ENCODE measurements at regions not wholly inside any gene's neighbourhood (a gene's known extent, or its start where the extent isn't known, plus 50 kb on each side); places are given as distances from the start of the nearest gene placed in this dataset.
"Not testable (repeated sequence)": the region's sequence is repeated elsewhere in the genome, so short reads cannot be mapped to it uniquely, and the experiment has no call there.

DNA sequence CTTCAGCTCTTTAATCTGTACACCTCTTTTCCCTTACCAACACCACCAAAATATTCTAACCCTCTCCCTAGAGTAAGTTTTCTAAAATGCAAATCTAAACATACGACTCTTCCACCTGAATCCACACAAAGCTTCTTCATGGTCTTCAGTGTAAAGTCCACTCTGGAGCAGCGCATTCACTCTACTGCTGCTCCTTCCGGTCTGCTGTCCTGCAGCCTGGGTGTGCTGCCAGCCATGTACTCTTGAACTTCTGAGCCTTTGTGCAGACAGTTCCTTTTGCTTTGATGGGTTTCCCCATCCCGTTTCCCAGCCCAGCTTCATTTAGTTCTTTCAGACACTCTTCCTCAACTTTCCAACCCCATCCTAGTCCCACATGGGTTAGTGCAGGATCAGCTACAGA, 108.7 kb upstream of the SGK1 start:
- no peak for DNase-seq
- 68 to 90% (median 78%) methylated on average over 4 of the region's 4 CpGs for WGBS, 4 donors
- Histone ChIP-seq H3K27me3 (no peaks in the 10 kb centered on the region), H3K27ac (no peak overlapping the region), H3K4me1 (replicated peaks in 1 of 2) (no peaks in the 10 kb centered on the region), H3K9me3 (replicated peaks in 1 of 3) (no peaks in the 10 kb centered on the region), H3K4me3 (no peak overlapping the region), H3K36me3 (replicated peaks in 1 of 2) (no peaks in the 10 kb centered on the region)
- intact Hi-C loops (cut with DNase I): no loop called here
- TF ChIP-seq, protein P1, sequence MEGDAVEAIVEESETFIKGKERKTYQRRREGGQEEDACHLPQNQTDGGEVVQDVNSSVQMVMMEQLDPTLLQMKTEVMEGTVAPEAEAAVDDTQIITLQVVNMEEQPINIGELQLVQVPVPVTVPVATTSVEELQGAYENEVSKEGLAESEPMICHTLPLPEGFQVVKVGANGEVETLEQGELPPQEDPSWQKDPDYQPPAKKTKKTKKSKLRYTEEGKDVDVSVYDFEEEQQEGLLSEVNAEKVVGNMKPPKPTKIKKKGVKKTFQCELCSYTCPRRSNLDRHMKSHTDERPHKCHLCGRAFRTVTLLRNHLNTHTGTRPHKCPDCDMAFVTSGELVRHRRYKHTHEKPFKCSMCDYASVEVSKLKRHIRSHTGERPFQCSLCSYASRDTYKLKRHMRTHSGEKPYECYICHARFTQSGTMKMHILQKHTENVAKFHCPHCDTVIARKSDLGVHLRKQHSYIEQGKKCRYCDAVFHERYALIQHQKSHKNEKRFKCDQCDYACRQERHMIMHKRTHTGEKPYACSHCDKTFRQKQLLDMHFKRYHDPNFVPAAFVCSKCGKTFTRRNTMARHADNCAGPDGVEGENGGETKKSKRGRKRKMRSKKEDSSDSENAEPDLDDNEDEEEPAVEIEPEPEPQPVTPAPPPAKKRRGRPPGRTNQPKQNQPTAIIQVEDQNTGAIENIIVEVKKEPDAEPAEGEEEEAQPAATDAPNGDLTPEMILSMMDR (IDR thresholded peaks at IDR 0.05): no peak
- no peak for TF ChIP-seq POLR2A (IDR thresholded peaks at IDR 0.05)

DNA sequence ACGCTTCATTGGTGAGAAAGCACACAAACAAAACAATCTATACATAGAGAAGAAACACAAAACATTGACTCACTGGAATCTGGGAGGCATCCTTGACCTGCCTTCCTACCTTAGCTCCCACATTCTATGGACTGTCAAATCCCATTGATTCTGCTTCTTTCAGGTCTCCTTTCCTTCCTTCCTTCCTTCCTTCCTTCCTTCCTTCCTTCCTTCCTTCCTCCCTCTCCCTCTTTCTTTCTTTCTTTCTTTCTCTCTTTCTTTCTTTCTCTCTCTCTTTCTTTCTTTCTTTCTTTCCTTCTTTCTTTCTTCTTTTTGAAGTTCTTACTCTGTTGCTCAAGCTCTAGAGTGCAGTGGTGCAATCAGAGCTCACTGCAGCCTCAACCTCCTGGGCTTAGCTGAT, 108.0 kb upstream of the SGK1 start:
- H3K4me1 ChIP-seq (replicated peaks in 1 of 2); DNase-seq; H3K9me3 ChIP-seq (replicated peaks in 1 of 3); H3K27me3 ChIP-seq; H3K4me3 ChIP-seq; H3K27ac ChIP-seq; H3K36me3 ChIP-seq (replicated peaks in 1 of 2); intact Hi-C loops (cut with DNase I): not testable (repeated sequence)
- 94 to 100% (median 96%) methylated on average over 1 of the region's 1 CpG for WGBS, 4 donors

DNA sequence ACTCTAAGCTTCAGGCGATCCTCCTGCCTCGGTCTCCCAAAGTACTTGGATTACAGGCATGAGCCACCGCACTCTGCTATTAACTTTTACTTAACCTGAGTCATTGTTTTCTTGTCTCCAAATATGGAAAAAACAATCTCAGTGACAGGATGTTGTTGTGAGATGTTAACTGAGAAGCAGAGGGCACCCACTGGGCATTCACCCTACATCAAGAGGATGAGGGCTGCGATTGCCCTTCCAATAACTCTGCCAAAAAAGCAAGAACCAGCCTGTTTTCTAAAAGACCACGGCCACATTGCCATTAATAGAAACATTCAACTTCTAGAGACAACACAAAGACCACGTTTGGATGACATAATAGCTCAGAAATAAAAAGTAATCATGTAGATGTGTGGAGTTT, 107.6 kb upstream of the SGK1 start:
- no peak for DNase-seq
- intact Hi-C loops (cut with DNase I): no loop called here
- no peak for TF ChIP-seq POLR2A (IDR thresholded peaks at IDR 0.05)
- TF ChIP-seq, protein P1 (IDR thresholded peaks at IDR 0.05): no peak
- H3K4me1 ChIP-seq (replicated peaks in 1 of 2): no peaks in the 10 kb centered on the region
- WGBS, 4 donors: 71 to 91% (median 87%) methylated on average over 6 of the region's 6 CpGs
- no peaks in the 10 kb centered on the region for H3K27me3 ChIP-seq
- H3K36me3 ChIP-seq (replicated peaks in 1 of 2): no peaks in the 10 kb centered on the region
- no peaks in the 10 kb centered on the region for H3K9me3 ChIP-seq (replicated peaks in 1 of 3)
- no peak overlapping the region for H3K4me3 ChIP-seq
- no peak overlapping the region for H3K27ac ChIP-seq

DNA sequence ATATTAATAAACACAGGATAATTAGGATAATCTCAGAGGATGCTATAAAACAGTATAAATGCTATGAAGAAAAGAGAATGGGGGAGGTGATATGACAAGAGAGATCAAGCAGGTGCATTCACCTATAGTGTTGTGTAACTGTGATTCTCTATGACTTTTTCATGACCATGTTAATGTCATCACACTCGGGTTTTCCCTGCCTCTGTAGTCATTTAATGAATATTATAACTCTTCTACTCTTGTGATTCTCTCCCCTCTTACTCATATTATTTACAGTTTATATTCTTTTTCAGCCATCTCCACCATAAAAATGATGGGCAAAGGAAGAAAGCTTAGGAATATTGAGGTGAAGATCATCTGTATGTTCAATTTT, 106.9 kb upstream of the SGK1 start:
- Histone ChIP-seq H3K4me3 (no peak overlapping the region), H3K27ac (no peak overlapping the region), H3K27me3 (no peaks in the 10 kb centered on the region), H3K36me3 (replicated peaks in 1 of 2) (no peaks in the 10 kb centered on the region), H3K9me3 (replicated peaks in 1 of 3) (no peaks in the 10 kb centered on the region), H3K4me1 (replicated peaks in 1 of 2) (no peaks in the 10 kb centered on the region)
- no peak for DNase-seq
- WGBS, 4 donors: 72 to 89% (median 84%) methylated on average over 1 of the region's 1 CpG
- TF ChIP-seq, protein P1 (IDR thresholded peaks at IDR 0.05): no peak
- no peak for TF ChIP-seq POLR2A (IDR thresholded peaks at IDR 0.05)
- intact Hi-C loops (cut with DNase I): no loop called here

DNA sequence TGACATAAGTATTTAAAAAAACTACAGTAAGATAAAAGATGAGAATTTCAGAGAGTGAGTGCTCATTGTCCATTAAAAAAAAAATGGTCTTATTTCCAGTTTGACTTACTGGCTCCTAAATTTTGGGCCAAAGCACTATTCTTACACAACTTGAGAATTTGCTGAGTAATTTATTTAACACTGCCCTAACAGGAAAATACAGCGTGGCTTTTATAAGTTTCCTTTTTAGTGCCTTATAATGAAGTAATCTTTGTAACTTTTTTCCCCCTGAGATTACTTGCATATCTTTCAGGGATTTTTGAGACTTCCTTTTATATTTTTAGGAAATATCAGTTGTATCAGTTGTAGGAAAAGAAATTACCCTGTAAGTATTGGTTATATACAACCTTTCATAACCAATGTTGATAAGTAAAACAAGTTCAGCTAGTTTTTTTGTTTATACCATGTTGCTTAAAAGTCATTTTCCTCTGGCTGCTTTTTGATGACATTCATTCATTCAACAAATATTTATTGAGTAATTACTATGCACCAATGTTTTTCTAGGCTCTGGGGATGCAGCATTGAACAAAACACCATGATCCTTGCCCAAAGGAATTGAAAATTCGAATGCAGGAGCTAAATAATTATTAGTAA, 106.4 kb upstream of the SGK1 start:
- no peak for TF ChIP-seq POLR2A (IDR thresholded peaks at IDR 0.05)
- TF ChIP-seq, protein P1 (IDR thresholded peaks at IDR 0.05): no peak
- no peak overlapping the region for H3K4me3 ChIP-seq
- no peaks in the 10 kb centered on the region for H3K9me3 ChIP-seq (replicated peaks in 1 of 3)
- H3K27ac ChIP-seq: no peak overlapping the region
- no peaks in the 10 kb centered on the region for H3K27me3 ChIP-seq
- no peaks in the 10 kb centered on the region for H3K4me1 ChIP-seq (replicated peaks in 1 of 2)
- intact Hi-C loops (cut with DNase I): no loop called here
- H3K36me3 ChIP-seq (replicated peaks in 1 of 2): no peaks in the 10 kb centered on the region
- DNase-seq: no peak
- WGBS, 4 donors: 60 to 73% (median 67%) methylated on average over 2 of the region's 2 CpGs

Measured in adrenal gland (tissue), 9 donors.